HG03196 (cell line): ENCODE measurements at regions not wholly inside any gene's neighbourhood (a gene's known extent, or its start where the extent isn't known, plus 50 kb on each side); places are given as distances from the start of the nearest gene placed in this dataset.
"Not testable (repeated sequence)": the region's sequence is repeated elsewhere in the genome, so short reads cannot be mapped to it uniquely, and the experiment has no call there.

Source experiments
- ATAC-seq: cut with Tn5 transposase; IDR thresholded peaks from one replicate; pipeline ENCODE4 v1.9.1; 2021; ENCODE audit not compliant: unreplicated experiment

DNA sequence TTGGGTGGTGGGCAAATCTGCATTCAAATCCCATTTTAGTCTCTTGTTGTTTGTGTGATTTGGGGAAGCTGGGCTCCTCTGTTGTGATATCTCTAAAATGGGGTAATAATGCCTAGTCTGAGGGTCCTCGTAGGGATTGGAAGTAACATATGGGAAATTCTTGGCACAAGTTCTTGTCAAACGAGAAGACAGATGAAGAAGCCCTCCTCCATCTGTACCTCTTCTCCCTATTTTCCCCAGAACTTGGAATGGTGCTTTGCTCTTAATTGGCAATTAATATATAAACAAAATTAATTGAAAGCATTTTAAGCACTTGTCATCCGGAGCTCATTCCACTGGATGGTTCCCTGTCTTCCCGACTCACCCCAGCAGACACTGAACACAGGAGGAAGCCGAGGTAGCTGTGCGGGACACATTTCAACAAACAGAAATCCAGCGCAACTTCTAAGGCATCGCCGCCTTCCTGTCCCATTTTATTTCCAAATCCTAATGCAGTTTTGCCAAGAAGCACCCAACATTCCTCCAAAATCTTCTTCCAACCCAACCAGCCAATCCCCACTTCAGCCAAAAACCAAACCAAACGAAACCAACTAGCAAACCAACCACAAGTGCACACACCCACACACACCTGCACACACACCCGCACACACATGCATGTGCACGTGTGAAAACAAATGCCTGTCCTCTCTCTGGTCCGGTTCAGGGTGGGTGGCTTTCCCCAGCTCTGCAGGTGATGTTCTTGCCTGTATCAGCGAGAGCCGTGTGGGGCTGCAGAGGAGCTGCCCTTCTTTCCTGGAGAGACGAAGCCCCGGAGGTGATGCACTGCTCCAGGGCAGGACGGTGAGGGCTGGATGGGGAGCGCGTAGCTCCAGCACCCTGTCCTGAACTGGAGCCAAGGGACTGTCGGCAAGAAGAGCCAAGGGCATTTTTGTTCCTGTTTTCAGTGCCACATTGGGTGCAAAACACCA is 100.8 kb upstream of the B3GAT1 start:
- ATAC-seq = no peak

DNA sequence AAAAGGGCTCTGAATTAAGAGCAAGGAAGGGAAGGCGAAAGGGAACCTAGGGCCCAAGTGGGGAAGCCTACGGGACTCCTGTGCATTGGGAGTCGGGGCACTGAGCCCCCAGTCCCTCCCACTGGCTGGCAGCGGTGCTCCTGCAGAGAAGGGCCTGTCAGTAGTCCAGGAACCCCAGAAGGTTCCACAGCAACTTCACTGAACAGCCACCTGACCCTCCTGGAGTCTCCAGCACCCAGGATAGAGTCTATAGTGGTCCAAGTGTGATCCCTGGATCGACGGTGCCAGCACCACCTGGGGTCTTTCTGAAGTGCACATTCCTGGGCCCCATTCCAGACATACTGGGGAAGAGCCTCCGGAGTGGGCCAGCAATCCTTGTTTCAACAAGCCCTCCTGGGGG is 100.0 kb upstream of the B3GAT1 start:
- no peak for ATAC-seq

DNA sequence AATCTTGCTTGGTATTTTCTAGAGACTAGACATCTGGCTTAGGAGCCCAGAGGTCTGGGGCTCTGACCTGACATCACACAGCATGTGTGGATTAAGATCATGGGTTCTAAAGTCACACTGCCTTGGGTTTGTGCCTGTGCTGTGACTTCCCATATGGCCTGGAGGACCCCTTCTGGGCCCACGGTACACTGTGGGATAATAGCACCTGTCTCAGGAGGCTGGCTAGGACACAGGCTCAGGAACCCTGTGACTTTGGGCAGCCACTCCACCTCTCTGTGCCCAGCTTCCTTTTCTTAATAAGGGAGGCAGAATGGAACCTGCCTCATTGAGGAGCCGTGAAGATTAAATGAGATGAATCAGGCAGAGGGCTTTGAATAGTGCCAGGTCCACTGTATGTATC is 99.2 kb upstream of the B3GAT1 start:
- ATAC-seq = no peak

DNA sequence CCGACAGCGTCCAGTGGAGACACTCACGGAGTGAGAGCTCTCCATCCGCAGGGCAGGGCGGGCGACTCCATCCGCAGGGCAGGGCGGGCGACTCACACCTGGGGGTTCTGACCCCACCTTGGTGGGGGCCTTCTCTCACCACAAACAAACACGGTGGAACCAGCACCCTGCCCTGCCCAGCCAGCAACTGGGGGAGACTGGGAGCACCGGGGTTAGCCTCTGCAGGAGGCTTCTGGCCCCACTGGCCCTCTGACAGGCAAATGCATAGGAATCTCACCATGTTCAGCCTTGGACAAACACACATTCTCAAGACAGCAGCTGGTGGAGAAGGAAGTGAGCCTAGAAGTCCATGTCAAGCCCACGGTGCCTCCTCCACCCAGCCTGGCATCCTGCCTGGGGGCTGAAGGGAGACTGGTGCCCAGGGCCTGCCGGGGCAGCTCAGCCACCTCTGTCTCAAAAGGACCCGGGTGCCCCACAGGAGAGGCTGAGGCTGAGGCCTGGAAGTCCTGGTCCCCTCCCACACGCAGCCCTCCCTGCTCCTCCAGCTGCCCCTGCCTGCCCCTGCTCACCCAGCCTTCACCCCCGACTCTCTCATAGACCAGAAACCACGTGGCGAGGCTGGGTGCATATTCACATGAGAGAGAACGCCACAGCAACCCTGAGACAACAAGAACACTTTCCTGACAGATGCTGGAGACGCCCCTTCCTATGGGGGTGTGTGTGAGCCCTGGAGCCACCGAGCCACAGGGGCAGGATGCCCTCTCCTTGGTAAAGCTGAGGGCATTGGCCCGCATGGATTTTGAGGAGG is 98.4 kb upstream of the B3GAT1 start:
- ATAC-seq = no peak

DNA sequence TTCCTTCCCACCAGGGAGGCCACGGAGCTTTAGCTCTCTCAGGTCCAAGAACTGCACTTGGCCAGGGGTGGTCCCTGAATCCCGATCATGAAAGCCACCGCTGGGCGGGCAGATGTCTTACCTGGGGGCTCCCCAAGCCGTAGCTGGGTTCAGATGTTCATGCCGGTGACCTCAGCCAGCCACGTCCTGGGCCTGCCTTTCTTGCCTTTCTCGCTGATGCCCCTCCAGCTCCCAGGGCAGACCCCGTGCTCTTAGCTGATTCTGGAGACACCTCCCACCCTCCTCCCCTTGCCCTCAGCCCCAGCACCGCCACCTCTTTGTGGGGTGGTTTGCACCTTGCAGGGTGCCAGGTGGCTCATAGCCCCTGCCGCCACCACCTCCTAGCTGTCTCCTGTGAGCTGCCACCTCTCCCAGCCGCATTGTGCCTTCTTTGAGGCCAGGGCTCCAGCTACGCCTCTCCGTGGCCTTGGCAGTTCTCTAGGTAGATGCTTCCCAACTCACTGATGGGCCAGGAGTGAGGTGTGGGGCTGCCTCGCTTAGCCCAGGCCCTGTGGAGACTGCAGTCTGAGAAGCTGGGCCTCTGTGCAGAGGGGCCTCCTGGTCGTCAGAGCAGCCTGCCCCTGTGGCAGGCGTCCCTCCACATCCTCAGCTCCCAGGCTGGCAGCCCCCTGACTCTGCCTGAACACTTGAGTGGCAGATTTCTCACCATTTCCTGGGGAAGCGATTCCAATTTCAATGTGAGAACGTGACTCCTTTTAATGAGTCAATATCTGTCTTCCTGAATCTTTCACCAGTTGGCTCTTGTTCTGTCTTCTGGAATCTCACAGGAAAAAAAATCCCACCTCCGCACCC is 97.6 kb upstream of the B3GAT1 start:
- no peak for ATAC-seq

DNA sequence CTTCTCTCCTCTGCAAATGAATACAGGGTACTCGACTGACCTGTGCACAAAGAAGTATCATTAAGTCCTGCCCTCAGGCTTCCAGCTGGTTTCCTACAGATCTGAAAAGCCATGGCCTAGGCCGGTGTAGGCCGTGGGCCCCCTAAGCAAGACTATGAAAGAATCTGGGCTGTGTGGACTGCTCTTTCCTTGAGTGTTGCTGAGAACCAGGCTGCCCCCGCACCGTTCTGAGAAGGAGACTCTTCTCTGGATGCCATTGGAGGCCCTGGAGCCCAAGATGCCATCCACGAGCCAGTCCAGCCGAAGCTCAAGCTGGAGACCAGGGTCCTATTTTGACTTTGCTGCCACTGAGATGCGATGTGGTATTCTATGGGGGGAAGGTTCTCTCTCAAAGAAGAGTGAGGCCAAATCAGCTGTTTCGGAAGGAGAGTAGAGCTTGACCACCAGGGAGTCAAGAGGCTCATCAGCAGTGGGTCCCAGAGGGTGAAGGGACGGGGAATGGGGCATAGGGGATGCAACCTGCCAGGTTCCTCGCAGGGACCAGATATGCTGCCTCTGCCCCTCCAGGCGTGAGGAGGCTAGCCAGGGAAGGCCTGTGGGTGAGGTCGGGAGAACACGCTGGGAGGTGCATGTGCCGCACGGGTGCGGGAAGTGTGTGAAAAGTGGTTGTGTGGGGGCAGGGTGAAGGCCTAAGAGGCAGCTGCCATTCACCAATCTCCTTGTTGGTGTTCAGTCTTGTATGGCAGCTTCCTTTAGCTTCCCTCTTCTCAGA is 96.4 kb upstream of the B3GAT1 start:
- no peak for ATAC-seq

DNA sequence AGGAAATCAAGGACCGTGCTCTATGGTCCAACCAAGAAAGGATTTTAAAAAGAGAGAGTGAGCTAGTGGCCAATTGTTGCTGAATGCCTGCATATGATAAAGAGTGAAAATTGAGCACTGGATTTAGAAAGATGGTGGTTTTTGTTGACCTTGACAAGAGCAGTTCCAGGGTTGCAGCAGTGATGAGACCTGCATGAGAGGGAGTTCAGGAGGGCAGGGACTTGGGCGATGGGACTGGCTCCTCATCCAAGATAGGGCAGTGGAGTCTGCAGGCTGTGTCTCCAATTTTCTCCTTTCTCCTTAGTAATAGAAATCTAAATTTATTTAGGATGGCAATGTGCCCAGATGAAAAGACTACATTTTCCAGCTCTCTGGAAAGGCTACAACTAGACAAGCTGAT is 94.0 kb upstream of the B3GAT1 start:
- ATAC-seq = no peak

DNA sequence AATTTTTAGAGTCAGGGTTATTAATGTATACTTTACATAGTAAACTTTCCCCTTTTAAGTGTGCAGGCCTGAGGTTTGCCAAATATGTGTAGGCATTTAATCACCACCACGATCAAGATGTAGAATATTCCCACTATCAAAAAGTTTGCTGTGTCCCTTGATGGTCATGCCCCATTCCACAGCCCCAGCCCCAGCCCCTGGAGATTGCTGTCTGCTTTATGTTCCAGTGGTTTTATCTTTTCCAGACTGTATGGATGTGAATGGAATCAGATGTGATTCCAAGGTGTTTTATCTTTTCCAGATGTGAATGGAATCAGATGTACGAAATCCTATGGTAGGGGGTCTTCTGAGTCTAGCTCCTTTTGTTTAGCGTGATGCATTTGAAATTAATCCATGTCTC is 93.1 kb upstream of the B3GAT1 start:
- ATAC-seq = no peak

DNA sequence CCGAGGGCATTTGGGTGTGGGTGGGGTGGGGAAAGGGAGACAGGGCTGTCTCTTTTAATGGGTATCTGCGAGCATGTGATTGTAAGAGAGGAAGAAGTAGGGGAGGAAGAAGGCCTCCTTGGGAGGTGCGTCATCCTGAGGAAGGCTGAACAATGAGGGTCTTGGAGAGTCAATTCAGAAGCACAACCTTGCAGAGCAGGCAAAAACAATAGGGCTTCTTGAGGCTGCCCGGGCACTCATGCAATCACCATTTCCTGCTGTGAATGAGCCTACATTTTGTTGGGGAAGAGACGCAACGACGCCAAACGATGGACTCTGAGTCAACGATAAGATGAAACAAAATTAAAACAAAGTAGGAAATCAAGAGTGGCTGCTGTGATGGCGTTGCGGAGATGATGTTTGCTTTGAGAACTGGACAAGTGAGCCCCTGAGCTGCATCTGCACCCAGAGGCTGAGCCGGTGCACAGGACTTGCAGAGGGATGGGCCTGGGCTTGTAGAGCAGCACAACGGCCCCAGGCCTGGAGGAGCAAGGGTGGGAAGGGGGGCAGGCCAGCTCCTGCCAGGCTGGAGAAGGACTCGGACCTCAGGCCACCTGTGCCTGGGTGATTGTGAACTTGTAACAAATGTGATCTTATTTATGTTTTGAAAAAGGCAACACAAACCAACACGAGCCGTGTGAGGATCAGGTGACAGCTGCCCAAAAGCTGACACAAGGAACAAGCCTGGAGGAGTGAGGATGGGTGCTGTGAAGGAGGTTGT is 92.3 kb upstream of the B3GAT1 start:
- ATAC-seq = no peak

DNA sequence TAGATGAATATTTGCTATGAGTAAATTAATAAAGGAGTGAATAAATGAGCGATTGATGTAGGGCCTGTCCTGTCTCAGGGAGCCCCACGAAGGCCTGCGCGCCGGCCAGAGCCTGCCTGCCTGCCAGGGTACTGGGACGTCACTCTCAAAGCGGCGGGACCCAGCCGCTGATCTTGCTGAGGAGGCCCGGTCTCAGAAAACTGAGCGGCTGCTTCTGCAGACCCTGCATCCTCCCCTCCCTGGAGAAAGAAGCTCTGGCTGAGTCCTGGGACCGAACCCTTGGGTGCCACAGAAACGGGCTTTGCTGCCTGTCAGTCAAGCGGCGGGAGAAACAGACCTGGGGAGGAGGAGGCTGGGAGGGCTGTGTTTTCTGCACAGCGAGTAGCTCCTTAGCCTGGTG is 91.6 kb upstream of the B3GAT1 start:
- ATAC-seq = no peak

DNA sequence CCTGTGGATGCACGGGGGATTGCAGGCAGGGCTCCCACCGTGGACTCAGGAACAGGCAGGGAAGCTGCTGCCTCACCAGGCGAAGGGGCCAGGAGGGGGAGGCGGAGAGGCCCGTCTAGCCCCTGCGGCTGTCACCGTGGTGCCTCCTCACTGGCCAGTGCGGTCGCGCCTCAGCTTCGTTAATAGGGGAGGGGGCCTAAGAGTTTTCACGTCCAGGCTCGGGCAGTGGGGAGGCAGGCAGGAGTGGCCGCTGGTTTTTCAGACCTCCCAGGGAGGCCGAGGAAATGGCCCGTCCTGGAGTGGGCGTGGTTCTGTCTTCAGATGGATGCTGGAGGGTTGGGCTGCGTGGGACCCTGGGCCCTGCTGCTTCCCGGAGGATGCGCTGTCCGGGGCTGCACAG is 91.1 kb upstream of the B3GAT1 start:
- ATAC-seq = no peak

DNA sequence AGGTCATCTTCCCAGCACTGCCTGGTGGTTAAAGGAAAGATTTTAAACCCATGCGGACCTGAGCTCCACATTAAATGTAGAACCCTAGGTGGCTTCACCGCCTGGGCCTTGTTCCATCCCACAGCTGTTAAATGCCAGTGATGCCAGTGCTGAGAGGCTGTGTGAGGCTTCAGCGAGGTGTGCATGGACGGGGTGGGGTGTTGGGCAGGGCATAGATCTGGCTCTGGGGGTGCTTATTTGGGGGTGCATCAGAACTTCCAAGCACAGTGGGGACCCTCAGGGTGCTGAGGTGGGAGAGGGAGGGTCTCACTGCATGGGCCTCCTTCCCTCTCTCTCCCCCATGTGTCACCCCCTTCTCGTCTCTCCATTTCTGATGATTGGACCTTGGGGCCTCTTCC is 90.1 kb upstream of the B3GAT1 start:
- ATAC-seq = no peak

DNA sequence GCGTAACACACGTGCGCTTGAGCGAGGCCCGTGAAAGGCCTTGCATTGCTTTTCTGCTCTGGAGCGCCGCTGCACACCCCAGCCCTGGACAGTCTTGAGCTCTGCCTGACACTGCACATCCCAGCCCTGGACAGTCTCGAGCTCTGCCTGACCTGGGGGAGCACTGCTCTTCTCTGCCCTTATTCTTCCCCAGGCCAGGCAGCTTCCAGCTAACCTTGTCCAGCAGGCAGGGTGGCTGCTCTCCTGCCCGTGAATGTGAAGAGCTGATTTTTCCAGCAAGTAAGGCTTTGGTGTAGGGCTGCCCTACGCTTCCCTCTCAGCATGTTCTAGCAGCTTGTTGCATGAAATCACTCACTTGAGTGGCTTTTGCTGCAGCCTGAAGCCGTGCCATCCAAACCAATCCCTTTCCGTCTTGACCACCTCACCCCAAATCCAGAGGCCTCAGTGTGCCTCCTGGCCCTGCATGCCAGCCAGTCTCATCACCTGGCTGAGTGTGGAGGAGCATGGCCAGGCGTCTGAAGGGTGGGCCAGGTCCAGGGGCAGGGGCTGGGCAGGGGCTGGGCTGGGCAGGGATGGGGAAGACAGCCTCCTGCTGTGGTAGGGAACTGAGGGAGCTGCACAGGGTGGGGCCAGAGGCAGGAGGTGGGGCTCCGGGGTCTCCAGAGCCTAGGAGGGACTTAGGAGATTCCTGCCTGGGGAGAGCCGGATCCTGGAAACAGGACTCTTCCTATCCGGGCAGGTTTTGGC is 89.5 kb upstream of the B3GAT1 start:
- ATAC-seq = no peak

DNA sequence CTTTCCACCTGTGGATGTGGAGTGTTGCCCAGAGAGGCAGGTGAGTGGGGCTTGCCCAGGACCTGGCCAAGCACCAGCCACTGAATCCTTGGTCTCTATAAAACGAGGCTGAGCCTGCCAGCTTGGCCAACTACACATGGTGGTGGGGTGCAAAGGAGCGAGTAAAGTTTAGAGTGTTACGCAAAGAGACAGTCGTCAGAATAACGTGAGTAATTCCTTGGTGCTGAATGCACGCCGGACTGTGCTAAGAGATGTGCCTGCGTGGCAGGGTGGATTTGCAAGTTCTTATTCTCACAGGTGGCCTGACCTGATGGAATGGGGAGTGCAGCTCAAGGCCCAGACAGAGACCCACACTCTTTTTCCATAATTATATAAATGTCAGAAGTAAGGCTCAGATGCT is 88.6 kb upstream of the B3GAT1 start:
- ATAC-seq = no peak

DNA sequence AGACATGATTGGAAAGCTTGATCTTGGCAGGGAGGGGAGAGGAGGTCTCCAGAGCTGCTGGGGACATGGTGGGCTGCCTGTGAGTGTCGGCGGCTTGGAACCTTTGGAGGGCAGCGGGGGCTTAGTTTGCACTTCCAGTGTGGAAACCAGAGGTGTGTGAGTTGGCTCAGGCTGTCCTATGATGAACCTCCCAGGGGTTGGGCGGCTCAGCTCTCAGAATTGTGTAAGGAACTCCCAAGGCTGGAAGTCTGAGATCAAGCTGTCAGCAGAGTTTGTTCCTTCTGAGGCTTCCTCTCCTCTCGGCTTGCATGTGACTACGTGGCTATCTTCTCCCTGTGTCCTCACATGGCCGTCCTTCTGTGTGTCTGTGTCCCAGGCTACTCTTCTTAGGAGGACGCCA is 87.9 kb upstream of the B3GAT1 start:
- ATAC-seq = no peak

DNA sequence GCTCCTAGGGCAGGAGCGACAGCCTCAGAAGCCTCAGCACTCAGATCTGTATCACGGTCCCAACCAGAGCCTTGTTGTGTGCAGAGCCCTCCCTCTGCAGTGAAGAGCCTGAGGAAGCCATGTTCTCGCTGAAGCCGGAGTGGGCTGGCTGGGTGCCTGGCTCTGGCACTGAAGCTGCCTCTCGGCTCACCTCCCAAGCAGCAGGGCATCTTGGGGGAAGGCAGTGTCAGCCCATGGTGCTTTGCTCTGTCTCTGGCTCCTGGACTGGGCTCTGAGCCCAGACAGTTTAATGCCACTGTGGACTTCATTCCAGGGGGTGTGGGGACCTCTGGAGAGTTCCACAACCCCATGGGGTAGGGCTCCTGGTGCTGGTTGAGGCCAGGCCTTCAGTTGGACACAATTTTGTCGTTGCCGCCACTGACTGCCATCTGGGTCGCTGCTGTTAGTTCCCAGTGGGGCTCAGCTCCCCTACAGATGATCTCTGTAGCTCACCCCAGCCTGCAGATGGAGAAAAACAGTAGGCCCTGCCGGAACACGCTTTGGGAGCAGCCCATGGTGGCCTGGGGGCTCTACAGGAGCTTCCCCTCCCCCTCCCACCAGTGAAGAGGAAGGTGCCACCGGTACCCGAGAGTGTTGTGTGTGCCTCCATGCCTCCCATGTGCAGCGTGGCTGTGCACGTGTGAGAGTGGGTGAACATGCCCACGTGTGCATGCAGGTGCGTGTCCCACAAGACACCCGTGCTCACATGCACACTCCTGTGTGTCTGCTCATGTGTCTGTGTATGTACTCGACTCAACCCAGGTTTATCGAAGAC is 86.5 kb upstream of the B3GAT1 start:
- ATAC-seq = no peak

DNA sequence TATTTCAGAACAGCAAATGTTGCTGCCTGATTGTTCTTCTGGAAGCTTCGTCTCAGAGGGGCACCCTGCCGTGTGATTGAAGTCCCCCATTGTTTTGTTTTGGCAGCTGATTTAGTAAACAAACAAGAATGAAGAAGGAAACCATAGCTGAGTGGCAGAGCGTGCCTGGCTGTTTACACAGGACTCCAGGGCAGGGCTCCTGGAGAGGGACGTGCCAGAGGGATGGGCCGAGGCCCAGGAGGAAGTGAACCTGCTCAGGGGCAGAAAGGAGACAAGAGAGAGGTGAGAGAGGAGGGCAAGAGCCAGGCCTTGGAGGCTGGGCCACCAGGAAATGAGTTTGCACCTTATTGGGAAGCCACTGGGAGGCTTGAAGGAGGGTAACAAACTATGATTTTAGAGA is 85.5 kb upstream of the B3GAT1 start:
- no peak for ATAC-seq

DNA sequence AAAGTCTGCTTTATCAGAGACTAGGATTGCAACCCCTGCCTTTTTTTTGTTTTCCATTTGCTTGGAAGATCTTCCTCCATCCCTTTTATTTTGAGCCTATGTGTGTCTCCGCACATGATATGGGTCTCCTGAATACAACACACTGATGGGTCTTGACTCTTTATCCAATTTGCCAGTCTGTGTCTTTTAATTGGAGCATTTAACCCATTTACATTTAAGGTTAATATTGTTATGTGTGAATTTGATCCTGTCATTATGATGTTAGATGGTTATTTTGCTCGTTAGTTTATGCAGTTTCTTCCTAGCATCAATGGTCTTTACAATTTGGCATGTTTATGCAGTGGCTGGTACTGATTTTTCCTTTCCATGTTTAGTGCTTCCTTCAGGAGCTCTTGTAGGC is 84.0 kb upstream of the B3GAT1 start:
- ATAC-seq = not testable (repeated sequence)
